Hepatic stellate cell (primary cell): ENCODE measurements at regions not wholly inside any gene's neighbourhood (a gene's known extent, or its start where the extent isn't known, plus 50 kb on each side); places are given as distances from the start of the nearest gene placed in this dataset.
A peak's percentile ranks its signal among the peaks of the same experiment; 100 is the strongest.
"Not testable (repeated sequence)": the region's sequence is repeated elsewhere in the genome, so short reads cannot be mapped to it uniquely, and the experiment has no call there.

ENCODE experiments used
- DNase-seq: peaks from one replicate; pipeline ENCODE4 v3.0.0; 2011; ENCODE audit warnings: low spot score

DNA sequence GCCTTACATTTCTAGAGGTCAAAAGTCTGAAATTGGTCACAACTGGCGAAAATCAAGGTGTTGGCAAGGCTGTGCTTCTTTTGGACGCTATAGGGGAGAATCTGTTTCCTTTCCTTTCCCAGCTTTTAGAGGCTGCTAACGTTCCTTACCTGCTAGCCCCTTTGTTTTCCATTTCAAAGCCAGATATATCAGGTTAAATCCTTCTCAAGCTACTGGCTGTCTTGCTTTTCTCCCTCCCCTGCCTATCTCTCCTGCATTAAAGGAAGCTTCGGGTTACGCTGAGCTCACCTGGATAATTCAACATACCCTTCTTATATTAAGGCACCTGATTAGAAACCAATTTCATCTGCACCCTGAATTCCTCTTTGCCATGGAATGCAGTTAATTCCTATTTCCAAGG is 1569.7 kb upstream of the SLC10A2 start:
- DNase-seq = no peak

DNA sequence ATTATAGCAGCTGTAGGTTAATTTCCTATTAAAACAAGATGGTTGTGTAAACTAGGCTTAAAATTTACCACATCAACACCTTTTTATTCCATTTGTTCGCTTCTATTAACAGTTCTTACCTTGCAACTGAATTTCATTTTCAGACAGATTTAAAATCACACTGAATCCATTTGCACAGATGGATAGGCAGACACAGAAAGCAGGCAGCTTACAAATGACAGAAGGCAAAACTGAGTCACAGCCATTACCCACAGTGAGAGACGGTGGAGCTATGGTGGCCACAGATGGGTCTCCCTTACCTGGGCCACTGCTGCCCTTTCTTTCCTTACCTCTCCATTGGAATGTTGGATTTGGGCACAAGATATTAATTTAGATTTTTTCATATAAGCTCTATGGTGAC is 1567.8 kb upstream of the SLC10A2 start:
- no peak for DNase-seq

DNA sequence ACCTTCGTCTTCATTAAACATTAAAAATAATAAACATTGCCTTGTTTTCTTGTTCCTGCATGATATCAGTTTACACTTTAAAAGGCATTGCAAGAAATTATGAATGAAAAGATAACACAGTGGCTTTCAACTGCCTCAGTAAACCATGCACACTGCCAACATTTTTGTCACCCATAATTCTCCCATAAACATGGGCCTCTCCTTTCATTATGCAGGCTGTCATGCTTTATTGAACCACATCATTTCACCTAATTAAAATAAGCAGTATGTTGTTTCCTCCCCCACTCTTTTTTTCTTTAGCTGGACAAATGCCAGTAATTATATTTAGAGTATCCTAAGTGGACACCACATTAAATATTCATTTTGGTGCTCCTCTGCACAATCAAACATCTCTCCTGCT is 1566.5 kb upstream of the SLC10A2 start:
- no peak for DNase-seq

GRCh38 chr13:104625201-104625600 is 1559.0 kb upstream of the SLC10A2 start:
- no peak for DNase-seq

GRCh38 chr13:104616990-104617389 is 1550.8 kb upstream of the SLC10A2 start:
- DNase-seq = no peak

- no peak for DNase-seq
These were observed 1548.3 kb upstream of the SLC10A2 start for GRCh38 chr13:104614361-104615145.

- no peak for DNase-seq
These were observed 1542.1 kb upstream of the SLC10A2 start for GRCh38 chr13:104608331-104608730.

- DNase-seq = not testable (repeated sequence)
These were observed 1539.2 kb upstream of the SLC10A2 start for GRCh38 chr13:104605435-104605834.

GRCh38 chr13:104597546-104598180 is 1531.4 kb upstream of the SLC10A2 start:
- DNase-seq = no peak

GRCh38 chr13:104595511-104595910 is 1529.3 kb upstream of the SLC10A2 start:
- no peak for DNase-seq

DNA sequence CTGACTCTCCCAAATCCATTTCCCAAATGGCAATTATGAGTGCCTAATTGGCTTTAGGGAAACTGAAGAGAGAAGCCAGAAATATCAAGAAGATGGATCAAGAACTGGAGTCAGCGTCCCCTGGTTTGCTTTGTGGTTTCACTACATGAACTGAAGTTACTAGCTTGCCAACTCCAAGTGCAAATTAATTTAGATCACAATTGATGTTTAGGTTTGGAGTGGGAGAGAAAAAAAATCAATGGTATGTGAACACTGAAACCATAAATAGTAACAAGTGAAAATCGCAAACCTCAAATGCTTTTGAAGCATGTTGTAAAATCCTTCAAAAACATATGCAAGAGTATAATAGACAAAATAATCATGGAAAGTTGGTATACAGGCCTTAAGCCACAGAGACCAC is 1528.6 kb upstream of the SLC10A2 start:
- DNase-seq = no peak

DNA sequence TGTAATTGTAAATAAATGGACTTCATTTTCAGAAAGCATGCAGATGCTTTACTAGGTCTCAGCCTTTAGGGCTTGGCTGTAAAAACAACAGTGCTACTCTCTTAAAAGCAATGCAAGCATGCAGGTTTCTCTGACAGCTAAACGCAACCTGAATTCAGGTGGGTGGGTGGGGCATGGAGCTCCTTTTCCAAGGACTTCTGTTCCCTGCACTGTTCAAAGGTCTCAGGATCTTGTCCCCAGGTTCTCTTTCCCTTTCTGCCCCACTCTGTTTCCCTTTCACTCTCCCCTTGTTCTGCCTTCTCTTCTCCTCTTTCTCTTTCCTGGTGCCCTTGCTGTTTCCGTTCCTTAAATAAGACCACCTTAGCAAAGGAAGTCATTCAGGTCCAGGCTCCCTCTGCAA is 1527.5 kb upstream of the SLC10A2 start:
- no peak for DNase-seq

GRCh38 chr13:104593251-104593576 is 1527.0 kb upstream of the SLC10A2 start:
- no peak for DNase-seq

DNA sequence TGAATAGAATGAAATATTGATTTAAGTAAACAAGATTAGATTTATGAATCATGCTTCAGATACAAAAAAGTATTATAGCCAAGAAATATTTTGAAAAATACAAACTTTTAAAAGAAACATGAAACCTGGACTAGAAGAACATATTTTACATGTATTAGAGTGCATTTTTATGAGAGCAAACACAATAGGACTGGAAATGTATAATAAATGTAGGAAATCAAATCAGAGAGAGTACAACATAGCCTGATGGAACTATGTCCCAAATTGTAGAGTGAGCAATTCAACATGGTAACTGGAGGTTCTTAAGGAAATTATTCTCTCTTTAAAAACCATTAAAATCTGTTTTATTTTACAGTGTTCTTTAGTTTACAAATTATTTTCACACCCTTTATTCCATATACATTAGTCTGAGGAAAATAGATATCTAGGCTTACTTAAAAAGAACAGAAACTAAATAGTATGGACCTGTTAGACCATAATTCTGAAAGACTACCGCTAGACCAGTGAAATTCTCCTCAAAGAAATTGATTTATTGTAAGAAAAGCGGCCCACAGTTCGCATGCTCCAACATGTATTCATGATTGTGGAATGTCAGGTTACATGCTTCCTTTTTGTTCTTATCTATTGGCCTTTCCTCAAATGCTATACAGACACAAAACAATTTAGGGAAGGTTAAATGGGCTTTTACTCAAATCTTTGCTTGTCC is 1526.5 kb upstream of the SLC10A2 start:
- DNase-seq = no peak

DNA sequence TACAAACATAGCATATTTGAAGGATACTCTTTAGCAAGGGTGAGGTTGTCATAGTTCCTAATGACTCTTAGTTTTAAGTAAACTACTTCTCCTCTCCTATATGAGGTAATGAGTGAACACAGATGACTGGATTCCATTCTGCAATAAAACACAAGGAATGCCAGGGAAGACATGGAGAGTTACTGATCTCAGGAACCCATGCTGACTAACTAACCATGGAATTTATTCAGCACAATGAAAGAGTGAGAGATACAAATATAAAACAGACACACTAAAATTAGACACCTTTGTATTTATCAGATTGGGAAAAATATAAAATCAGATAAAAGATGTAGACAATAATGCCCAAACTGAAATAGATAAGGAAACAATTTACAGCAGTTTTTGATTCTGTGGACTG is 1525.9 kb upstream of the SLC10A2 start:
- DNase-seq = no peak

GRCh38 chr13:104586051-104586746 is 1520.0 kb upstream of the SLC10A2 start:
- DNase-seq = no peak

GRCh38 chr13:104584481-104584880 is 1518.3 kb upstream of the SLC10A2 start:
- DNase-seq = no peak

DNA sequence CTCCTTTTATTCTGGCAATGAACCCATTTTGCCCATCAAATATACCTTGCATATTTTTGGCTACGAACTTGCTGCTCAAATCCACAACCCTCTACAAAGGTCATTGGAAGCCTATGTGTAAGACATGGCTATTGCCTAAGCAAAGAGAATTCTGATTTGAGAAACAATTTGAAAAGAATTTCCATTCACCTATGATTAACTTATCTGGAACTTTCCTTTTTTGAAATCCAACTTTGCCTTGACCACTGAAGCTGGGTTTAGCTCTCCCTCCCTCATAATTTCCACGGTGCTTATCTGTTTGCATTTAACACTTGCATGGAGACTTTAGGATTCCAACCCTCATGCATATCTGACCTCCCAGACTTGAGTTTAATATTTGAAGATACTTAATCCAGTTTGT is 1514.7 kb upstream of the SLC10A2 start:
- DNase-seq = no peak

- DNase-seq = no peak
These were observed 1511.0 kb upstream of the SLC10A2 start for GRCh38 chr13:104577071-104577815.

GRCh38 chr13:104571893-104572229 is 1505.6 kb upstream of the SLC10A2 start:
- no peak for DNase-seq

GRCh38 chr13:104571161-104571892 is 1505.1 kb upstream of the SLC10A2 start:
- peak; percentile 1 for DNase-seq
